ENCODE measurements at regions not wholly inside any gene's neighbourhood (a gene's known extent, or its start where the extent isn't known, plus 50 kb on each side); places are given as distances from the start of the nearest gene placed in this dataset.

GRCh38 chr6:147970970-147971369, 371.7 kb upstream of the SASH1 start:
- WGBS (ENCODE audit: insufficient coverage): no CpG with 5 or more reads among the region's 1 CpG
- Histone ChIP-seq H3K9me3 (replicated peaks in 1 of 2; ENCODE audit: control insufficient read depth in 1 of 2, insufficient read depth in 1 of 2, low read length in 2 of 2) (no peaks in the 10 kb centered on the region), H2AFZ (ENCODE audit: insufficient read depth, low read depth, low read length, poor library complexity, severe bottlenecking) (no peak overlapping the region), H4K20me1 (ENCODE audit: insufficient read depth, low read length) (no peaks in the 10 kb centered on the region), H3K79me2 (ENCODE audit: insufficient read depth, low read length) (no peaks in the 10 kb centered on the region), H3K36me3 (replicated peaks in 1 of 2; ENCODE audit: control insufficient read depth in 1 of 2, insufficient read depth in 2 of 2, low read length in 2 of 2) (no peaks in the 10 kb centered on the region), H3K9ac (ENCODE audit: insufficient read depth, low read length, poor library complexity, severe bottlenecking) (no peak overlapping the region), H3K27ac (ENCODE audit: low read depth in 1 of 2, low read length in 2 of 2) (no peak overlapping the region), H3K27me3 (ENCODE audit: control insufficient read depth in 2 of 2, insufficient read depth in 2 of 2, low read length in 2 of 2) (no peaks in the 10 kb centered on the region), H3K4me2 (replicated peaks; ENCODE audit: extremely low read depth, low read length, poor library complexity, severe bottlenecking) (no peak overlapping the region), H3K4me1 (ENCODE audit: control insufficient read depth in 1 of 2, insufficient read depth in 2 of 2, low read length in 2 of 2) (no peaks in the 10 kb centered on the region), H3K4me3 (replicated peaks in 1 of 3; ENCODE audit: low read depth in 2 of 3, low read length in 3 of 3) (no peak overlapping the region)
- no peaks in the 10 kb centered on the region for H3K36me3 Mint-ChIP-seq
- TF ChIP-seq, protein P1, sequence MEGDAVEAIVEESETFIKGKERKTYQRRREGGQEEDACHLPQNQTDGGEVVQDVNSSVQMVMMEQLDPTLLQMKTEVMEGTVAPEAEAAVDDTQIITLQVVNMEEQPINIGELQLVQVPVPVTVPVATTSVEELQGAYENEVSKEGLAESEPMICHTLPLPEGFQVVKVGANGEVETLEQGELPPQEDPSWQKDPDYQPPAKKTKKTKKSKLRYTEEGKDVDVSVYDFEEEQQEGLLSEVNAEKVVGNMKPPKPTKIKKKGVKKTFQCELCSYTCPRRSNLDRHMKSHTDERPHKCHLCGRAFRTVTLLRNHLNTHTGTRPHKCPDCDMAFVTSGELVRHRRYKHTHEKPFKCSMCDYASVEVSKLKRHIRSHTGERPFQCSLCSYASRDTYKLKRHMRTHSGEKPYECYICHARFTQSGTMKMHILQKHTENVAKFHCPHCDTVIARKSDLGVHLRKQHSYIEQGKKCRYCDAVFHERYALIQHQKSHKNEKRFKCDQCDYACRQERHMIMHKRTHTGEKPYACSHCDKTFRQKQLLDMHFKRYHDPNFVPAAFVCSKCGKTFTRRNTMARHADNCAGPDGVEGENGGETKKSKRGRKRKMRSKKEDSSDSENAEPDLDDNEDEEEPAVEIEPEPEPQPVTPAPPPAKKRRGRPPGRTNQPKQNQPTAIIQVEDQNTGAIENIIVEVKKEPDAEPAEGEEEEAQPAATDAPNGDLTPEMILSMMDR (IDR thresholded peaks at IDR 0.05): no peak
- intact Hi-C loops (cut with micrococcal nuclease): no loop called here
- no peak for DNase-seq
- H3K9me3 Mint-ChIP-seq: peaks cover 0 to 7% (median 0%) of the 10 kb centered on the region in 7 donors
- no peak overlapping the region for H3K27ac Mint-ChIP-seq
- H3K27me3 Mint-ChIP-seq (ENCODE audit: low read depth in 3 of 3): no peaks in the 10 kb centered on the region
- no peaks in the 10 kb centered on the region for H3K4me1 Mint-ChIP-seq
- H3K4me3 Mint-ChIP-seq: no peak overlapping the region

DNA sequence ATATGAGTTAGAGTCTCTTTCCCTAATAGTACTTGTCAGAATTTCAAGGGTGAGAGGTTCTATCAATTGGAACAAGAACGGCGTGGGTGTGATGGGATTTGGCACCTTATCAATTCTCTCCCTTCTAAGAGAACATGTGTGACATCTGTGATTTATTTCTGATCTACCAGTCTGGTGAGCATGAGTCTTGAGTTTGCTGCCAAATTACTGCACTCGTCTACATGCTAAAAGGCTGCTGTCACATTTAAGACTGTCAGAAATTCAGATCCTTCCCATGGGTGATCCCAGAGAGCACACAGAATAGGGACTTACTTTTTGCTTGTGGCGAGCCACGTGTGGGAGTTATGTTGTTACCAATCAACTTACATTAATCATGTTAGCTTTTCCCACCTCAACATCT, 370.2 kb upstream of the SASH1 start:
- 100% methylated on average over 1 of the region's 5 CpGs for WGBS (ENCODE audit: insufficient coverage)
- Histone ChIP-seq H3K9me3 (replicated peaks in 1 of 2; ENCODE audit: control insufficient read depth in 1 of 2, insufficient read depth in 1 of 2, low read length in 2 of 2) (no peaks in the 10 kb centered on the region), H3K36me3 (replicated peaks in 1 of 2; ENCODE audit: control insufficient read depth in 1 of 2, insufficient read depth in 2 of 2, low read length in 2 of 2) (no peaks in the 10 kb centered on the region), H3K27me3 (ENCODE audit: control insufficient read depth in 2 of 2, insufficient read depth in 2 of 2, low read length in 2 of 2) (no peaks in the 10 kb centered on the region), H3K4me3 (replicated peaks in 1 of 3; ENCODE audit: low read depth in 2 of 3, low read length in 3 of 3) (no peak overlapping the region), H3K79me2 (ENCODE audit: insufficient read depth, low read length) (no peaks in the 10 kb centered on the region), H3K4me2 (replicated peaks; ENCODE audit: extremely low read depth, low read length, poor library complexity, severe bottlenecking) (no peak overlapping the region), H3K4me1 (ENCODE audit: control insufficient read depth in 1 of 2, insufficient read depth in 2 of 2, low read length in 2 of 2) (no peaks in the 10 kb centered on the region), H3K27ac (ENCODE audit: low read depth in 1 of 2, low read length in 2 of 2) (no peak overlapping the region), H4K20me1 (ENCODE audit: insufficient read depth, low read length) (no peaks in the 10 kb centered on the region), H2AFZ (ENCODE audit: insufficient read depth, low read depth, low read length, poor library complexity, severe bottlenecking) (no peak overlapping the region), H3K9ac (ENCODE audit: insufficient read depth, low read length, poor library complexity, severe bottlenecking) (no peak overlapping the region)
- Mint-ChIP-seq H3K4me3 (no peak overlapping the region), H3K9me3 (peaks cover 0 to 4% (median 0%) of the 10 kb centered on the region in 7 donors), H3K4me1 (no peaks in the 10 kb centered on the region), H3K27me3 (ENCODE audit: low read depth in 3 of 3) (no peaks in the 10 kb centered on the region), H3K27ac (no peak overlapping the region), H3K36me3 (no peaks in the 10 kb centered on the region)
- intact Hi-C loops (cut with micrococcal nuclease): no loop called here
- no peak for DNase-seq
- TF ChIP-seq, protein P1 (IDR thresholded peaks at IDR 0.05): no peak
